BE2C (cell line): ENCODE measurements at regions not wholly inside any gene's neighbourhood (a gene's known extent, or its start where the extent isn't known, plus 50 kb on each side); places are given as distances from the start of the nearest gene placed in this dataset.

Experiments used
- DNase-seq: peaks from one replicate; pipeline ENCODE4 v3.0.0-alpha.2; 2020
- H3K27me3 ChIP-seq: fragments of 250-450 bp; sonication (Bioruptor Pico); 2 replicates; pipeline ENCODE4 v1.5.1; 2020; ENCODE audit warnings: mild to moderate bottlenecking
- H3K36me3 ChIP-seq: fragments of 250-450 bp; sonication (Bioruptor Pico); 2 replicates; pipeline ENCODE4 v1.5.1; 2020; ENCODE audit warnings: mild to moderate bottlenecking
- H3K4me1 ChIP-seq: fragments of 250-450 bp; sonication (Bioruptor Pico); 2 replicates; pipeline ENCODE4 v1.5.1; 2020
- H3K4me3 ChIP-seq: 2 replicates; pipeline ENCODE4 v1.5.1; 2011; ENCODE audit warnings: low read depth, low read length
- H3K9me3 ChIP-seq: fragments of 250-450 bp; sonication (Bioruptor Pico); 2 replicates; pipeline ENCODE4 v1.5.1; 2020
- CTCF ChIP-seq: IDR thresholded peaks from 2 replicates; pipeline ENCODE4 v1.5.1; 2012; ENCODE audit warnings: mild to moderate bottlenecking, low read depth, low read length

- no peak for TF ChIP-seq CTCF
- no peaks in the 10 kb centered on the region for H3K9me3 ChIP-seq
- no peak overlapping the region for H3K4me3 ChIP-seq
- no peaks in the 10 kb centered on the region for H3K4me1 ChIP-seq
- no peaks in the 10 kb centered on the region for H3K36me3 ChIP-seq
- no peaks in the 10 kb centered on the region for H3K27me3 ChIP-seq
- no peak for DNase-seq
Observed at GRCh38 chrX:94123062-94123461, 449.1 kb downstream of the FAM133A start.

- H3K9me3 ChIP-seq, result no peaks in the 10 kb centered on the region
- TF ChIP-seq CTCF, result no peak
- no peaks in the 10 kb centered on the region for H3K4me1 ChIP-seq
- DNase-seq, result no peak
- H3K4me3 ChIP-seq, result no peak overlapping the region
- no peaks in the 10 kb centered on the region for H3K36me3 ChIP-seq
- H3K27me3 ChIP-seq, result no peaks in the 10 kb centered on the region
Observed at GRCh38 chrX:94162971-94163370, 489.0 kb downstream of the FAM133A start.

- Histone ChIP-seq H3K36me3 (no peaks in the 10 kb centered on the region), H3K9me3 (no peaks in the 10 kb centered on the region), H3K27me3 (no peaks in the 10 kb centered on the region), H3K4me1 (no peaks in the 10 kb centered on the region), H3K4me3 (no peak overlapping the region)
- no peak for TF ChIP-seq CTCF
- no peak for DNase-seq
Observed at GRCh38 chrX:94178145-94178788, 504.3 kb downstream of the FAM133A start.

- no peaks in the 10 kb centered on the region for H3K36me3 ChIP-seq
- no peak for TF ChIP-seq CTCF
- H3K4me3 ChIP-seq, result no peak overlapping the region
- no peaks in the 10 kb centered on the region for H3K9me3 ChIP-seq
- no peak for DNase-seq
- H3K4me1 ChIP-seq, result no peaks in the 10 kb centered on the region
- no peaks in the 10 kb centered on the region for H3K27me3 ChIP-seq
Observed at GRCh38 chrX:94204524-94204923, 530.5 kb downstream of the FAM133A start.

DNA sequence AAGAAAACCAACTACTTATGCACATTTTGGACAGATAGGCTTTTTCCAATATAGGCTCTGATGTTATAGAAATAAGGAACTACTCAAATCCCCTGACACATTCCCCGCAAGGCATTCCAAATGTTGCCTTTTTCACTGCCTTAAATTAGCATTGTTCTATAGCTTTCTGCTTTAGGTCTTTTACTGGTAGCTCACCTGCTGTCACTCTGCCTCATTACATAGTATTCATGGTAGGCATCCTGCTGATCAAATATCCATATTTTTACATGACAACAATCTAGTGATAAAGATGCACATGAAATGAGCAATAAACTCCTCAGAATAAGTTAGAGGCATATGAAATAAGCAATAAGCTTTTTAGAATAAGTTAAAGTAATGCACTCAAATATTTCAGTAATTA lies 542.7 kb downstream of the FAM133A start:
- Histone ChIP-seq H3K4me3 (no peak overlapping the region), H3K27me3 (no peaks in the 10 kb centered on the region), H3K4me1 (no peaks in the 10 kb centered on the region), H3K36me3 (no peaks in the 10 kb centered on the region), H3K9me3 (no peaks in the 10 kb centered on the region)
- no peak for DNase-seq
- TF ChIP-seq CTCF, result no peak

DNA sequence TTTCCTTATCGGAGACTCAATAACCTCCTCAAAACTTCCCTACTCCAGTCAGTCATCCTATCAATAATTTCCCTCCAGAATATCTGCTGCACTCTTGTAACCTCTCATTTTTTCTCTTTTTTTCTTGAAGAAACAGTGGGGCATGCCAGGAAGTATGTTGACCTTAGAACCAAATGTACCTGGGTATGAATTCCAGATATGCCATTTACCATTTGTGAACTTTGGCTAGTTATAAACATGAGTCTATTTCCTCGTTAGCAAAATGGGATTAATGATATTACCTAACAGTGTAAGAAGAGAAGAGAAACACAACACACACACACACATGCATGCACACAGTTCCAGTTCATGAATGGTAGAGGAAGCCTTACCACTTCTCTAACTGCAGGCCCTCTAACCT lies 578.2 kb downstream of the FAM133A start:
- Histone ChIP-seq H3K9me3 (no peaks in the 10 kb centered on the region), H3K4me1 (no peaks in the 10 kb centered on the region), H3K4me3 (no peak overlapping the region), H3K36me3 (no peaks in the 10 kb centered on the region), H3K27me3 (no peaks in the 10 kb centered on the region)
- DNase-seq, result no peak
- no peak for TF ChIP-seq CTCF
